ENCODE measurements at regions not wholly inside any gene's neighbourhood (a gene's known extent, or its start where the extent isn't known, plus 50 kb on each side); places are given as distances from the start of the nearest gene placed in this dataset.

GRCh38 chrX:33970028-33970967, 161.8 kb downstream of the FAM47A start:
- H3K4me3 Mint-ChIP-seq: no peak overlapping the region

More at GRCh38 chrX:33970028-33970967, 161.8 kb downstream of the FAM47A start:
- H3K27ac ChIP-seq (ENCODE audit: low read depth): no peak overlapping the region
- H2AFZ ChIP-seq: no peak overlapping the region
- H3K9me3 Mint-ChIP-seq: peaks cover 9% of the 10 kb centered on the region; the same call in 2 of the 3 replicates
- H3K79me2 ChIP-seq (replicated peaks; ENCODE audit: insufficient read depth): no peaks in the 10 kb centered on the region
- no peak for ATAC-seq
- no peaks in the 10 kb centered on the region for H4K20me1 ChIP-seq (replicated peaks; ENCODE audit: insufficient read depth)
- H3K27me3 Mint-ChIP-seq (ENCODE audit: insufficient read depth, low read depth, poor library complexity): no peaks in the 10 kb centered on the region
- no peaks in the 10 kb centered on the region for H3F3A ChIP-seq (replicated peaks; ENCODE audit: low read depth)
- no peak for DNase-seq (ENCODE audit: low spot score)
- no peaks in the 10 kb centered on the region for H3K9me2 ChIP-seq (ENCODE audit: insufficient read depth)
- H3K4me1 Mint-ChIP-seq: no peaks in the 10 kb centered on the region
- H3K27ac Mint-ChIP-seq: no peak overlapping the region
- no peaks in the 10 kb centered on the region for H3K36me3 ChIP-seq (ENCODE audit: insufficient read depth)
- no peaks in the 10 kb centered on the region for H3K27me3 ChIP-seq (ENCODE audit: insufficient read depth)
- H3K36me3 Mint-ChIP-seq (ENCODE audit: low read depth): no peaks in the 10 kb centered on the region
- no peak overlapping the region for H3K4me3 ChIP-seq
- no peak overlapping the region for H3K4me2 ChIP-seq
- no peaks in the 10 kb centered on the region for H3K4me1 ChIP-seq (ENCODE audit: insufficient read depth)
- TF ChIP-seq ZNF331 (CRISPR knock-in tag; IDR thresholded peaks at IDR 0.05; ENCODE audit: low read depth) (no peak), CREB1 (CRISPR knock-in tag; IDR thresholded peaks at IDR 0.05; ENCODE audit: low read depth) (no peak), CTCF (conservative IDR thresholded peaks at IDR 0.05; ENCODE audit: low read depth in 2 of 2) (no peak), POLR2AphosphoS5 (IDR thresholded peaks at IDR 0.05; ENCODE audit: low read depth) (no peak), ETS1 (IDR thresholded peaks at IDR 0.05) (no peak), JUNB (IDR thresholded peaks at IDR 0.05; ENCODE audit: unreplicated experiment) (no peak), ZNF462 (CRISPR knock-in tag; IDR thresholded peaks at IDR 0.05) (no peak), ZNF114 (CRISPR knock-in tag; IDR thresholded peaks at IDR 0.05) (no peak), STAT1 (IDR thresholded peaks at IDR 0.05; ENCODE audit: unreplicated experiment) (no peak), NANOG (IDR thresholded peaks at IDR 0.05; ENCODE audit: borderline replicate concordance) (no peak), EZH2 (IDR thresholded peaks at IDR 0.05; ENCODE audit: low read depth, unreplicated experiment) (no peak)
